ENCODE measurements at regions not wholly inside any gene's neighbourhood (a gene's known extent, or its start where the extent isn't known, plus 50 kb on each side); places are given as distances from the start of the nearest gene placed in this dataset.

GRCh38 chr3:135310317-135310716 is 515.3 kb downstream of the EPHB1 start:
- H3K4me3 Mint-ChIP-seq, result no peak overlapping the region
- no peak overlapping the region for H3K27ac Mint-ChIP-seq
- Histone ChIP-seq H3K36me3 (ENCODE audit: insufficient read depth, low read length) (no peaks in the 10 kb centered on the region), H3K4me3 (ENCODE audit: low read length in 2 of 2) (no peak overlapping the region), H3K27me3 (ENCODE audit: insufficient read depth, low read length) (no peaks in the 10 kb centered on the region), H3K9me3 (ENCODE audit: control insufficient read depth in 1 of 2, low read length in 2 of 2) (no peaks in the 10 kb centered on the region), H3K27ac (ENCODE audit: low read depth, low read length) (no peak overlapping the region), H3K4me1 (ENCODE audit: insufficient read depth, low read length) (no peaks in the 10 kb centered on the region)
- ChIA-PET CTCF (ENCODE audit: partially characterized antibody) (no interaction called here), POLR2A (ENCODE audit: partially characterized antibody) (no interaction called here)
- peaks cover 0 to 10% (median under 1%) of the 10 kb centered on the region in 8 donors for H3K9me3 Mint-ChIP-seq
- H3K36me3 Mint-ChIP-seq, result no peaks in the 10 kb centered on the region
- DNase-seq, result no peak
- H3K27me3 Mint-ChIP-seq, result no peaks in the 10 kb centered on the region
- no peaks in the 10 kb centered on the region for H3K4me1 Mint-ChIP-seq
- intact Hi-C loops (cut with micrococcal nuclease), result no loop called here

- CTCF ChIA-PET (ENCODE audit: partially characterized antibody), result no interaction called here
- POLR2A ChIA-PET (ENCODE audit: partially characterized antibody), result no interaction called here
- no peak overlapping the region for H3K4me3 Mint-ChIP-seq
- H3K9me3 Mint-ChIP-seq, result peaks cover 0 to 10% (median under 1%) of the 10 kb centered on the region in 8 donors
- no peaks in the 10 kb centered on the region for H3K36me3 ChIP-seq (ENCODE audit: insufficient read depth, low read length)
- intact Hi-C loops (cut with micrococcal nuclease), result no loop called here
- no peaks in the 10 kb centered on the region for H3K27me3 ChIP-seq (ENCODE audit: insufficient read depth, low read length)
- H3K27me3 Mint-ChIP-seq, result no peaks in the 10 kb centered on the region
- H3K4me1 ChIP-seq (ENCODE audit: insufficient read depth, low read length), result no peaks in the 10 kb centered on the region
- no peaks in the 10 kb centered on the region for H3K9me3 ChIP-seq (ENCODE audit: control insufficient read depth in 1 of 2, low read length in 2 of 2)
- H3K4me3 ChIP-seq (ENCODE audit: low read length in 2 of 2), result no peak overlapping the region
- H3K4me1 Mint-ChIP-seq, result no peaks in the 10 kb centered on the region
- no peak for DNase-seq
- no peaks in the 10 kb centered on the region for H3K36me3 Mint-ChIP-seq
- no peak overlapping the region for H3K27ac ChIP-seq (ENCODE audit: low read depth, low read length)
- H3K27ac Mint-ChIP-seq, result no peak overlapping the region
These were observed 516.6 kb downstream of the EPHB1 start for GRCh38 chr3:135311699-135312098.

- H3K4me3 ChIP-seq (ENCODE audit: low read length in 2 of 2), result no peak overlapping the region
- H3K27ac ChIP-seq (ENCODE audit: low read depth, low read length), result no peak overlapping the region
- intact Hi-C loops (cut with micrococcal nuclease), result no loop called here
- POLR2A ChIA-PET (ENCODE audit: partially characterized antibody), result no interaction called here
- H3K9me3 ChIP-seq (ENCODE audit: control insufficient read depth in 1 of 2, low read length in 2 of 2), result no peaks in the 10 kb centered on the region
- DNase-seq, result no peak
- H3K4me1 Mint-ChIP-seq, result no peaks in the 10 kb centered on the region
- H3K36me3 Mint-ChIP-seq, result no peaks in the 10 kb centered on the region
- CTCF ChIA-PET (ENCODE audit: partially characterized antibody), result no interaction called here
- peaks cover 0 to 10% (median under 1%) of the 10 kb centered on the region in 8 donors for H3K9me3 Mint-ChIP-seq
- no peaks in the 10 kb centered on the region for H3K27me3 ChIP-seq (ENCODE audit: insufficient read depth, low read length)
- no peak overlapping the region for H3K27ac Mint-ChIP-seq
- no peaks in the 10 kb centered on the region for H3K36me3 ChIP-seq (ENCODE audit: insufficient read depth, low read length)
- H3K27me3 Mint-ChIP-seq, result peaks cover 0 to 1% of the 10 kb centered on the region in 2 donors
- H3K4me3 Mint-ChIP-seq, result no peak overlapping the region
- no peaks in the 10 kb centered on the region for H3K4me1 ChIP-seq (ENCODE audit: insufficient read depth, low read length)
These were observed 519.2 kb downstream of the EPHB1 start for GRCh38 chr3:135314237-135314636.

GRCh38 chr3:135324301-135324700 is 529.2 kb downstream of the EPHB1 start:
- Mint-ChIP-seq H3K27ac (no peak overlapping the region), H3K4me1 (no peaks in the 10 kb centered on the region), H3K4me3 (no peak overlapping the region), H3K36me3 (no peaks in the 10 kb centered on the region), H3K27me3 (peaks cover 0 to 3% of the 10 kb centered on the region in 2 donors), H3K9me3 (peaks cover 0 to 3% (median 0%) of the 10 kb centered on the region in 8 donors)
- CTCF ChIA-PET (ENCODE audit: partially characterized antibody), result no interaction called here
- POLR2A ChIA-PET (ENCODE audit: partially characterized antibody), result no interaction called here
- Histone ChIP-seq H3K36me3 (ENCODE audit: insufficient read depth, low read length) (no peaks in the 10 kb centered on the region), H3K4me1 (ENCODE audit: insufficient read depth, low read length) (no peaks in the 10 kb centered on the region), H3K4me3 (ENCODE audit: low read length in 2 of 2) (no peak overlapping the region), H3K9me3 (ENCODE audit: control insufficient read depth in 1 of 2, low read length in 2 of 2) (no peaks in the 10 kb centered on the region), H3K27ac (ENCODE audit: low read depth, low read length) (no peak overlapping the region), H3K27me3 (ENCODE audit: insufficient read depth, low read length) (no peaks in the 10 kb centered on the region)
- intact Hi-C loops (cut with micrococcal nuclease), result no loop called here
- no peak for DNase-seq

- intact Hi-C loops (cut with micrococcal nuclease), result no loop called here
- Mint-ChIP-seq H3K9me3 (peaks cover 0 to 3% (median 1%) of the 10 kb centered on the region in 8 donors), H3K4me3 (no peak overlapping the region), H3K36me3 (no peaks in the 10 kb centered on the region), H3K27me3 (peaks cover 0 to 3% of the 10 kb centered on the region in 2 donors), H3K4me1 (no peaks in the 10 kb centered on the region), H3K27ac (no peak overlapping the region)
- ChIA-PET CTCF (ENCODE audit: partially characterized antibody) (no interaction called here), POLR2A (ENCODE audit: partially characterized antibody) (no interaction called here)
- Histone ChIP-seq H3K4me3 (ENCODE audit: low read length in 2 of 2) (no peak overlapping the region), H3K9me3 (ENCODE audit: control insufficient read depth in 1 of 2, low read length in 2 of 2) (no peaks in the 10 kb centered on the region), H3K27ac (ENCODE audit: low read depth, low read length) (no peak overlapping the region), H3K36me3 (ENCODE audit: insufficient read depth, low read length) (no peaks in the 10 kb centered on the region), H3K27me3 (ENCODE audit: insufficient read depth, low read length) (no peaks in the 10 kb centered on the region), H3K4me1 (ENCODE audit: insufficient read depth, low read length) (no peaks in the 10 kb centered on the region)
- DNase-seq, result no peak
These were observed 530.0 kb downstream of the EPHB1 start for GRCh38 chr3:135325096-135325495.

- ChIA-PET POLR2A (ENCODE audit: partially characterized antibody) (no interaction called here), CTCF (ENCODE audit: partially characterized antibody) (no interaction called here)
These were observed 530.7 kb downstream of the EPHB1 start for GRCh38 chr3:135325726-135326235.

GRCh38 chr3:135326851-135327250 is 531.8 kb downstream of the EPHB1 start:
- Mint-ChIP-seq H3K4me1 (no peaks in the 10 kb centered on the region), H3K36me3 (no peaks in the 10 kb centered on the region), H3K27ac (no peak overlapping the region), H3K27me3 (peaks cover 0 to 3% of the 10 kb centered on the region in 2 donors), H3K9me3 (peaks cover 0 to 3% (median 1%) of the 10 kb centered on the region in 8 donors), H3K4me3 (no peak overlapping the region)
- Histone ChIP-seq H3K4me3 (ENCODE audit: low read length in 2 of 2) (no peak overlapping the region), H3K27me3 (ENCODE audit: insufficient read depth, low read length) (no peaks in the 10 kb centered on the region), H3K27ac (ENCODE audit: low read depth, low read length) (no peak overlapping the region), H3K36me3 (ENCODE audit: insufficient read depth, low read length) (no peaks in the 10 kb centered on the region), H3K4me1 (ENCODE audit: insufficient read depth, low read length) (no peaks in the 10 kb centered on the region), H3K9me3 (ENCODE audit: control insufficient read depth in 1 of 2, low read length in 2 of 2) (no peaks in the 10 kb centered on the region)
- ChIA-PET CTCF (ENCODE audit: partially characterized antibody) (no interaction called here), POLR2A (ENCODE audit: partially characterized antibody) (no interaction called here)
- intact Hi-C loops (cut with micrococcal nuclease), result no loop called here
- no peak for DNase-seq

More at GRCh38 chr3:135325726-135326235, 530.7 kb downstream of the EPHB1 start:
- intact Hi-C loops (cut with micrococcal nuclease), result no loop called here
- no peaks in the 10 kb centered on the region for H3K4me1 Mint-ChIP-seq
- H3K27ac ChIP-seq (ENCODE audit: low read depth, low read length), result no peak overlapping the region
- no peaks in the 10 kb centered on the region for H3K27me3 ChIP-seq (ENCODE audit: insufficient read depth, low read length)
- no peaks in the 10 kb centered on the region for H3K36me3 Mint-ChIP-seq
- H3K9me3 ChIP-seq (ENCODE audit: control insufficient read depth in 1 of 2, low read length in 2 of 2), result no peaks in the 10 kb centered on the region
- no peaks in the 10 kb centered on the region for H3K36me3 ChIP-seq (ENCODE audit: insufficient read depth, low read length)
- peaks cover 0 to 3% of the 10 kb centered on the region in 2 donors for H3K27me3 Mint-ChIP-seq
- H3K4me3 ChIP-seq (ENCODE audit: low read length in 2 of 2), result no peak overlapping the region
- H3K4me1 ChIP-seq (ENCODE audit: insufficient read depth, low read length), result no peaks in the 10 kb centered on the region
- H3K9me3 Mint-ChIP-seq, result peaks cover 0 to 3% (median 1%) of the 10 kb centered on the region in 8 donors
- no peak overlapping the region for H3K4me3 Mint-ChIP-seq
- no peak for DNase-seq
- no peak overlapping the region for H3K27ac Mint-ChIP-seq

GRCh38 chr3:135328036-135328435 is 533.0 kb downstream of the EPHB1 start:
- peaks cover 0 to under 1% of the 10 kb centered on the region in 2 donors for H3K27me3 Mint-ChIP-seq
- intact Hi-C loops (cut with micrococcal nuclease), result no loop called here
- H3K4me1 ChIP-seq (ENCODE audit: insufficient read depth, low read length), result no peaks in the 10 kb centered on the region
- DNase-seq, result no peak
- H3K27ac Mint-ChIP-seq, result no peak overlapping the region
- CTCF ChIA-PET (ENCODE audit: partially characterized antibody), result no interaction called here
- H3K4me1 Mint-ChIP-seq, result no peaks in the 10 kb centered on the region
- no peak overlapping the region for H3K4me3 ChIP-seq (ENCODE audit: low read length in 2 of 2)
- POLR2A ChIA-PET (ENCODE audit: partially characterized antibody), result no interaction called here
- H3K4me3 Mint-ChIP-seq, result no peak overlapping the region
- H3K27ac ChIP-seq (ENCODE audit: low read depth, low read length), result no peak overlapping the region
- peaks cover 0 to 9% (median 3%) of the 10 kb centered on the region in 8 donors for H3K9me3 Mint-ChIP-seq
- H3K9me3 ChIP-seq (ENCODE audit: control insufficient read depth in 1 of 2, low read length in 2 of 2), result no peaks in the 10 kb centered on the region
- H3K27me3 ChIP-seq (ENCODE audit: insufficient read depth, low read length), result no peaks in the 10 kb centered on the region
- no peaks in the 10 kb centered on the region for H3K36me3 ChIP-seq (ENCODE audit: insufficient read depth, low read length)
- H3K36me3 Mint-ChIP-seq, result no peaks in the 10 kb centered on the region

Data from CD4-positive, alpha-beta memory T cell (primary cell).